ENCODE measurements at regions not wholly inside any gene's neighbourhood (a gene's known extent, or its start where the extent isn't known, plus 50 kb on each side); places are given as distances from the start of the nearest gene placed in this dataset.

- Histone ChIP-seq H3K36me3 (ENCODE audit: control insufficient read depth, insufficient read depth, low read length) (no peaks in the 10 kb centered on the region), H4K20me1 (ENCODE audit: insufficient read depth, low read length) (no peaks in the 10 kb centered on the region), H3K56ac (ENCODE audit: extremely low read depth, insufficient read depth, low read length) (no peak overlapping the region), H2AK9ac (replicated peaks; ENCODE audit: low read depth, low read length, poor library complexity) (no peak overlapping the region), H3K9me1 (ENCODE audit: insufficient read depth, low read length) (no peaks in the 10 kb centered on the region), H3K27me3 (ENCODE audit: control insufficient read depth, insufficient read depth, low read length) (no peaks in the 10 kb centered on the region), H3K4me1 (ENCODE audit: control insufficient read depth, insufficient read depth, low read length) (no peaks in the 10 kb centered on the region), H2BK15ac (ENCODE audit: low read depth, low read length) (no peak overlapping the region), H3K18ac (ENCODE audit: low read depth, low read length) (no peak overlapping the region), H2AFZ (replicated peaks; ENCODE audit: low read length, poor library complexity) (no peak overlapping the region), H3K9ac (ENCODE audit: low read depth, low read length) (no peak overlapping the region), H3K4me2 (ENCODE audit: low read depth, low read length) (no peak overlapping the region), H3K79me1 (ENCODE audit: low read depth in 1 of 2, low read length in 2 of 2) (no peaks in the 10 kb centered on the region), H2AK5ac (ENCODE audit: low read depth, low read length) (no peak overlapping the region), H2BK20ac (ENCODE audit: low read depth, low read length) (no peak overlapping the region), H3K9me3 (ENCODE audit: control insufficient read depth, insufficient read depth, low read length) (no peaks in the 10 kb centered on the region), H2BK120ac (ENCODE audit: low read depth, low read length) (no peak overlapping the region), H3K4me3 (ENCODE audit: insufficient read depth, low read depth, low read length) (no peak overlapping the region), H3K23ac (ENCODE audit: low read depth, low read length) (no peak overlapping the region), H3K14ac (replicated peaks; ENCODE audit: low read depth, low read length) (no peak overlapping the region), H2BK5ac (ENCODE audit: low read depth, low read length, poor library complexity, severe bottlenecking) (no peak overlapping the region), H3K27ac (ENCODE audit: insufficient read depth, low read length) (no peak overlapping the region), H4K5ac (ENCODE audit: low read depth, low read length) (no peak overlapping the region), H4K91ac (ENCODE audit: insufficient read depth, low read depth, low read length) (no peak overlapping the region), H3K4ac (ENCODE audit: low read depth, low read length) (no peak overlapping the region), H4K8ac (ENCODE audit: low read depth in 2 of 2, low read length in 2 of 2) (no peak overlapping the region)
- ChIA-PET CTCF (no interaction called here), POLR2A (ENCODE audit: unreplicated experiment) (no interaction called here)
- in situ Hi-C loops (cut with MboI; ENCODE audit: low sequenced_read_pairs): no loop called here
- WGBS, 2 experiments (ENCODE audit: extremely low coverage in 2 of 2, insufficient read length in 1 of 2): 42% methylated on average over 2 of the region's 4 CpGs; no CpG with 5 or more reads in 1 of the 2 experiments
- DNase-seq (no peak), ATAC-seq (ENCODE audit: low read depth) (no peak)
- dilution Hi-C loops (cut with HindIII; ENCODE audit: low sequenced_read_pairs, unreplicated experiment): no loop called here
- BruUV-seq (replicated peaks): no TSS peak
- intact Hi-C loops (cut with micrococcal nuclease): loop anchor here (1.0 kb wide), 1 partner anchor 48 kb away; no protein-coding TSS in a partner anchor
- TF ChIP-seq MAFK (IDR thresholded peaks at IDR 0.05; ENCODE audit: low read depth, low read length): no peak
- TF ChIP-seq NFE2L2 (IDR thresholded peaks at IDR 0.05; ENCODE audit: low read depth, low read length): no peak
- no peak for TF ChIP-seq CEBPB (IDR thresholded peaks at IDR 0.05; ENCODE audit: low read depth, low read length)
- no peak for TF ChIP-seq RCOR1 (IDR thresholded peaks at IDR 0.05; ENCODE audit: insufficient replicate concordance, low read length)
- TF ChIP-seq BHLHE40 (IDR thresholded peaks at IDR 0.05; ENCODE audit: low read depth, low read length): no peak
- no peak for TF ChIP-seq POLR2A (IDR thresholded peaks at IDR 0.05; ENCODE audit: low read depth, low read length)
- TF ChIP-seq, protein P1, sequence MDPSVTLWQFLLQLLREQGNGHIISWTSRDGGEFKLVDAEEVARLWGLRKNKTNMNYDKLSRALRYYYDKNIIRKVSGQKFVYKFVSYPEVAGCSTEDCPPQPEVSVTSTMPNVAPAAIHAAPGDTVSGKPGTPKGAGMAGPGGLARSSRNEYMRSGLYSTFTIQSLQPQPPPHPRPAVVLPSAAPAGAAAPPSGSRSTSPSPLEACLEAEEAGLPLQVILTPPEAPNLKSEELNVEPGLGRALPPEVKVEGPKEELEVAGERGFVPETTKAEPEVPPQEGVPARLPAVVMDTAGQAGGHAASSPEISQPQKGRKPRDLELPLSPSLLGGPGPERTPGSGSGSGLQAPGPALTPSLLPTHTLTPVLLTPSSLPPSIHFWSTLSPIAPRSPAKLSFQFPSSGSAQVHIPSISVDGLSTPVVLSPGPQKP (IDR thresholded peaks at IDR 0.05; ENCODE audit: borderline replicate concordance, low read depth, low read length): no peak
- no peak for TF ChIP-seq RAD21 (IDR thresholded peaks at IDR 0.05; ENCODE audit: low read length)
- TF ChIP-seq SMC3 (IDR thresholded peaks at IDR 0.05; ENCODE audit: low read depth, low read length): no peak
- TF ChIP-seq CHD1 (IDR thresholded peaks at IDR 0.05; ENCODE audit: low read depth, low read length): no peak
- TF ChIP-seq RFX5 (IDR thresholded peaks at IDR 0.05; ENCODE audit: low read depth, low read length): no peak
- TF ChIP-seq USF2 (IDR thresholded peaks at IDR 0.05; ENCODE audit: low read depth, low read length): no peak
Measured at GRCh38 chr7:54629771-54630170, 87.6 kb downstream of the VSTM2A start.
